Stomach (tissue), 4 donors: ENCODE measurements at regions not wholly inside any gene's neighbourhood (a gene's known extent, or its start where the extent isn't known, plus 50 kb on each side); places are given as distances from the start of the nearest gene placed in this dataset.

Experiments
- EP300 ChIP-seq: sonication (generic); formaldehyde crosslinking; IDR thresholded peaks from one replicate; pipeline ENCODE4 v1.6.1; 2017; ENCODE audit warnings: antibody characterized with exemption
- POLR2A ChIP-seq, 4 donors: fragments of 450-650 bp; IDR thresholded peaks; one replicate each; pipeline ENCODE4 v1.6.1; 2016; ENCODE audit warnings: antibody characterized with exemption in 4 of 4, control low read depth in 2 of 4, mild to moderate bottlenecking in 1 of 4, moderate library complexity in 1 of 4
- POLR2AphosphoS5 ChIP-seq, 3 donors: sonication (generic); formaldehyde crosslinking; IDR thresholded peaks; one replicate each; pipeline ENCODE4 v1.6.1; 2016; ENCODE audit warnings: antibody characterized with exemption in 3 of 3
- TF ChIP-seq, protein P1 (sequence below), 7 experiments: fragments of 450-650 bp in 4 of 7; fragments of 200-600 bp in 3 of 7; sonication (generic) in 3 of 7; IDR thresholded peaks; one replicate each; pipeline ENCODE4 v1.5.1; 2016 to 2019; ENCODE audit warnings: antibody characterized with exemption in 7 of 7, control low read depth in 2 of 7, mild to moderate bottlenecking in 1 of 7

DNA sequence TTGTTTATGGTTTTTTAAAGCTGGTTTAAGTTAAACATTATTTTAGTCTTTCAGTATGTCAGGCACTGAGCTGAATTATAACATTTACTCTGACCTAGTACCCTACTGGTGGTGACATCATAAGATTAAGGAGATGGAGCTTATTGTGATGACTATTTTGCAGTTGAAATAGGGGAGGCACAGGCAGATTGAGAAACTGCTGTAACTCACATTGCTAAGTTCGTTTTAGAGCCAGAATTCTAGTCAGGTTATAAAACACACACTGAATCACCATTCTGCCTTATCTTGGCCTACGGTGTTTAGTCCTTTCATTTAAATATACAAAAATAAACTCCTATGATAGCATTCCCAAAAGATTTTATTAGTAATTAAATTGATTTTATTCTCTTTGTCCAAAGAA, 584.1 kb downstream of the TFAP2A start:
- TF ChIP-seq, protein P1, sequence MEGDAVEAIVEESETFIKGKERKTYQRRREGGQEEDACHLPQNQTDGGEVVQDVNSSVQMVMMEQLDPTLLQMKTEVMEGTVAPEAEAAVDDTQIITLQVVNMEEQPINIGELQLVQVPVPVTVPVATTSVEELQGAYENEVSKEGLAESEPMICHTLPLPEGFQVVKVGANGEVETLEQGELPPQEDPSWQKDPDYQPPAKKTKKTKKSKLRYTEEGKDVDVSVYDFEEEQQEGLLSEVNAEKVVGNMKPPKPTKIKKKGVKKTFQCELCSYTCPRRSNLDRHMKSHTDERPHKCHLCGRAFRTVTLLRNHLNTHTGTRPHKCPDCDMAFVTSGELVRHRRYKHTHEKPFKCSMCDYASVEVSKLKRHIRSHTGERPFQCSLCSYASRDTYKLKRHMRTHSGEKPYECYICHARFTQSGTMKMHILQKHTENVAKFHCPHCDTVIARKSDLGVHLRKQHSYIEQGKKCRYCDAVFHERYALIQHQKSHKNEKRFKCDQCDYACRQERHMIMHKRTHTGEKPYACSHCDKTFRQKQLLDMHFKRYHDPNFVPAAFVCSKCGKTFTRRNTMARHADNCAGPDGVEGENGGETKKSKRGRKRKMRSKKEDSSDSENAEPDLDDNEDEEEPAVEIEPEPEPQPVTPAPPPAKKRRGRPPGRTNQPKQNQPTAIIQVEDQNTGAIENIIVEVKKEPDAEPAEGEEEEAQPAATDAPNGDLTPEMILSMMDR (IDR thresholded peaks at IDR 0.05), result no peak
- TF ChIP-seq POLR2A (IDR thresholded peaks at IDR 0.05) (no peak), EP300 (no peak), POLR2AphosphoS5 (IDR thresholded peaks at IDR 0.05) (no peak)
